GM21423 (cell line): ENCODE measurements at regions not wholly inside any gene's neighbourhood (a gene's known extent, or its start where the extent isn't known, plus 50 kb on each side); places are given as distances from the start of the nearest gene placed in this dataset.

Experiments used
- ATAC-seq: cut with Tn5 transposase; IDR thresholded peaks from one replicate; pipeline ENCODE4 v1.9.1; 2021; ENCODE audit warnings: mild to moderate bottlenecking, moderate library complexity; ENCODE audit not compliant: unreplicated experiment

DNA sequence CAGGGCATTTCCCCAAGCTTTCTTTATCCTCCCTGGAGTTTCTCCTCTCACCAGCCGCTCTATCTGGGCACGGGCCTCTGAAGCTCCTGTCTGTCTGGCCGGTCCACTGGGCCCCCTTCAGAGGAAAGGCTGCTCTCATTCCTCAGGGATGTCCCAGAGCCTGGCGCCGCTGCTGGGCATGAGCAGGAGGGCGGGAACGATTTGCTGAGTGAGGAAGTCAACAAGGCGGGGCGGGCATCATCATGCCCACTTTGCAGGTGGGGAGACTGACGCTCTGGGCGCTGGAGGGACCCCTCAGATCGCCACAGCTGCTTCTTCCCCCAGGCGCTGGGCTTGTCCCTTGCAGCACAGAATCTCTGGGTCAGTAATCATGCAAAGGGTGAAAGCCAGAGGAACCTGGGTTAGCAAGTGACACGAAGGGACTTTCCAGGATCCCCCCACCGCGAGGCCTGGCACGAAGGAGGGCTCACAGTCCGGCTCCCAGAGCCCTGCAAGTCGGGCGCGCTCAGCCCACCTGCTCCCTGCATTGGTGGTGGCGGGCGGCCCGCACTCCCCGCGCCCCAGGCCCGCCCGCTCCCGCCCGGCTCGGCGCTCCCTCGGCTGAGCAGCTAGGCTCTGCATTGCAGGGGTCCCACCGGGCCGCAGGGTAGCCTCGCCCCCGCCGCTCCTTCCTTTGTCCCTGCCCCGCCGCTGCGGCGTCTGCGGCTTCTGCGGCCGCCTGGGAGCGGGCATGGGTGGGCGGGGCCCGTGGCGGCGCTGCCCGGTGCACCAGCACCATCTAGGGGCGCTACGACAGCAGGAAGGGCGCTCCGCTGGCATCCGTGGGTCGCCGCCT, 157.8 kb downstream of the CYRIA start:
- no peak for ATAC-seq

DNA sequence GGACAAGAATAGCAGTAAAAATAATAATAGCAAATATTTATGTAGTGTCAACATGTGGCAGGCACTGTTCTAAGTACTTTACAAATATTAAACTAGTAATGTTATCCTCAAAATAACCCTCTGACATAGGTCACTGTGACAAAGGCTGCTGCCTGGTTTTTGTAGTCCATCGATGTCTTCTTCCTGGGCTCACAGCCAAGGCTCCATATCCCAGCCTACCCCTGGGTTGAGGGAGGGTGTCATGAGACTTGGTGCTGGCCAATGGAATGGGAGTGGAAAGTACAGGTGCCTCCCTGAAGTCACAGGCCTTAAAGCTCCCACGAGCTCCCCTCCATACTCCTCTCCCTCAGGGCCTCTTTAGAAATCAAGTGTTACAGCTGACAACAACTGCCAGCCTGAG, 159.3 kb downstream of the CYRIA start:
- ATAC-seq = no peak

DNA sequence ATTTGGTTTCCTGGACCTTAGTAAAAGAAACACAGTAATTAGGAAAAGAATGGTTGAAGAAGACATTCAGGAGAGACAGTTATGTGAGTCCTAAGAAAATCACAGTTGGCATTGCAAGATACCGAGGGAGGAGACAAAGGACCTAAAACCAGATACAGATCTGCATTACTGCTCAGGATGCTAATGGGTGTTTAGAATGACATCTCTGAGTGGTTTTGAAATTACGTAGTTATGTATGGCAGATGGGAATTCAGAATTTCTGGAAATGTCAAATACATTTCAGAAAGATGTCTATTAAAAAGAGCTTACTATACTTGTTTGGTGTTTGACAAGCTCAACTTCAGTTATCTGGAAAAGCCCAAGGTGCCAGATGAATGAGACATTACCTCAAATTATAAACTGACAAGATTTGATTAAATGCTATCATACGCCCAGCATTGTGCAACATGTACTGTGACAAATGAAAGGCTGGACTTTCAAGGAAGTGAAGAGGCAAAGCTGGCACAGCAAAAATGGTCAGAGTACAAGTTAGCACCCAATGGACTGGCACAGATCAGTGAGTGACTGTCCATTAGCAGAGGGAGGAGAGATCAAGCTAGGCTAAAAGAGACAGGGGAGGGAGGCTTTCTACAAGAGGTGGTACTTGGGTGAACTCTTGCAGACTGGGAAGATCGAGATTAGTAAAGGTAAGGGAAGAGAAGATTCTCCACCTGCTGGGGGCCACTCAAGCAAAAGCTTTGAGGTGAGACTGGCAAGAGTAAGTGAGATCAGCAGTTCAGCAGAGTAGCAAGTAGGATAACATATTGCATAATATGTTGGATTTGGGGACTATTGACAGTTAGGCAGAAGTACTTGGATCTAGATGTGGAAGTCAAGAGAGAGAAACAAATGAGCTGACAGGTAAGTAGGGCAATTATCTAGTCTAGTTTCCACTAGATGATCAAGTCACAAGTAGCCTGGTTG, 168.9 kb downstream of the CYRIA start:
- ATAC-seq = no peak

GRCh38 chr2:16495509-16496208, 170.0 kb downstream of the CYRIA start:
- no peak for ATAC-seq

- no peak for ATAC-seq
These were observed 170.7 kb downstream of the CYRIA start for GRCh38 chr2:16494836-16495508.

DNA sequence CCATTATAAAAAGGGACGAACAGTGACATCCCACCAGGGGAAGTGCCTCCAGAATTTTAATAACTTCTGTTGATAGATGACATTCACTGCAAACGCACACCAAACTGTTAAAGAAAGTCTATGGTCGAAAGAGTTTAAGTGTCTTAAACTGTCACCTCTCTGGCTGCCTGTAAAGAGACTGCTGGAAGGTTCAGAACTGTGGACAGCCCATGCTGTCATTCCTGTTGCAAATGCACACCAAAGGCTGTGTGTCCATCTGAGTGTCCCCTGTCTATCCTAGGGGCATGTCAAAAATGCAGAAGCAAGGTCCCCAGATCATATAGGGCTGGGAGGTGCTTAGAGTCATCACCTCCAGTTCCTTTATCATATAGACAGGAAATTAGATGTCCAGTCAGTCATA, 171.8 kb downstream of the CYRIA start:
- ATAC-seq = no peak

DNA sequence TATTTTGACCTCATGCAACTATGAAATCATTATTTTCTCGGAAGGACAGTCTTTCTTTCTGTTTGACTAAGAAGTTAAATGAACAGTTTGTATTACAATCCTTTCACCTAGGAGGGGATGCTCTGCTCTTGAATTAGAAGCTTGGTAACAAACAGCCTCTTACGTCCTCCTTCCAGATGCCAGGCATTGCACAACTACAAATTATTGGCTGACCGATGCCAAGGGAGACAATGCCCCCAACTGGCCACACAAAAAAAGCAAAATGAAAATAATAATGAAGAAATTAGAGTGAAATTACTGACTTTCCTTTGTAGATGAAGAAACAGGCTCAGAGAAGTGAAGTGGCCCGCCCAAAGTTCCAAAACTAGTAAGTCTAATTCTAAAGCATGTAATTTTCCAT, 177.9 kb downstream of the CYRIA start:
- no peak for ATAC-seq

GRCh38 chr2:16485251-16485650, 180.4 kb downstream of the CYRIA start:
- ATAC-seq = no peak

DNA sequence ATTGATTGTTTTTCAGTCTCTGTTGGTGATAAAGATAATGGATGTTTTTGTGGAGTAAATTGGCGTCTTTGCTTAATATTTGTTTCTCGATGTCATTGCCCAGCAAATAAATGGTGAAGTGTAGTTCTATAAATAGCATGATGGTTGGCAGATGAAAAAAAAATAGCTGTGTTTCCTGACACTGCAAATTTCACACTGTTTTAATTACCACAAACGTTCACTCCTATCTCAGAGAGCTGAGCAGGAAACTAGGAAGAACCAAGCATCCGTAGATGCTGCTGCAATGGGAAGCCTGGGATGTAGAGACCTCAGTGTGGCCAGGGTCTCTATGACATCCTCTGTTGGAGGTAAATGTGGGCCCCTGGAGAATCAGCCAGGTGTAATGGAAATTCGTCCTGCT, 183.2 kb downstream of the CYRIA start:
- no peak for ATAC-seq

- no peak for ATAC-seq
These were observed 184.3 kb downstream of the CYRIA start for GRCh38 chr2:16481351-16481750.

DNA sequence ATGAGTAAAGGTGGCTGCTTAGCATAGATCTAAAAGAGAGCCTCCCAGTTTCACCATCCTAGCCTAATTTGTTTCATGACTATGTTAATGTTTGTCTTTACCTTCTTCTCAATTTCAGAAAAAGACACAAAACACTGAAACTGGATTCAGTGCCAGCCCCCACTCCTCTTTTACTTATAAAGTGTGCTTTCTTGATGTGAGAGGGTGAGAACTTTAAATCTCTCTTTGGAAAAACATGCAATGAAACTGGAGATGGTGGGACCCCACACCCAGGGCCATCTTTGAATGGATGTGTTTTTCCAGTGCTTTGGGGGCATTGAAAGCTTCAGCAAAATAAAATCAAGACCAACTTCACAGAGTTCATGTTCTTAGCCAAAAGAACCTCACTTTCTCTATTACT, 185.9 kb downstream of the CYRIA start:
- no peak for ATAC-seq

DNA sequence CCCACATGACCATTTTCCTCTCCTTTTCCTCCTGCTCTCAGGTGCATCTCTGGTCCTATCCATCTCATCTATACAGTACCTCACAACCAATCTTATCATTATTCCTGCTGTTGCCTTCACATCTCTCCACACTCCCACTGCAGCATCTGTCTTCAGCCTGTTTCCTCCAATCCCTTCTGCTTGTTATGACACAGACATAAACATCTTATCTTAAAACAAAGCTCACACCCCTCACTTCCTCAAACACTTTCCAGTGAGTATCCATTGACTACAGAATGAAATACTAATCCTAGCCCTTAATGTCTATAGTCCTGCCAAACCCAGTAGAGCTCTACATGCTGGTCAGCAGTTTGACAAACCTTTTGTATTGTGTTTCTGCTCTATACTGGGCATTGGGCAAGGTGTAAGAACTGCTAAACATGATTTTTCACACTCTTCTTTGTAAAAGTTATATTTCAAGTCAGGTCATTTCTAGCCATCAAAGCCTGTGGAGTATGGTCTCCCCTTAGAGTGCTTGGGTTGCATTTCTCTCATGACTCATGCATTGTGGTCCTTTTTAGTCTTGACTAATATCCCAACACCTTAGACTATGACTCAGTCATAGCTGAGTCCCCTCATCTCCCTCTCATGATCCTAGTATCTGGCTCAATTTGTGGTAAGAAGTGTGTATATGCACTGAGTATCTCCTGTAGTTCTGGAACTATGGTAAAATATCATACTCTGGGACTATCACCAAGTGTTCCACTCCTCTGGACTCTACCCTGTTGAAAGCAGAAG, 187.0 kb downstream of the CYRIA start:
- ATAC-seq = no peak

GRCh38 chr2:16477648-16478047, 188.0 kb downstream of the CYRIA start:
- ATAC-seq = no peak

GRCh38 chr2:16476866-16477265, 188.8 kb downstream of the CYRIA start:
- ATAC-seq = no peak

DNA sequence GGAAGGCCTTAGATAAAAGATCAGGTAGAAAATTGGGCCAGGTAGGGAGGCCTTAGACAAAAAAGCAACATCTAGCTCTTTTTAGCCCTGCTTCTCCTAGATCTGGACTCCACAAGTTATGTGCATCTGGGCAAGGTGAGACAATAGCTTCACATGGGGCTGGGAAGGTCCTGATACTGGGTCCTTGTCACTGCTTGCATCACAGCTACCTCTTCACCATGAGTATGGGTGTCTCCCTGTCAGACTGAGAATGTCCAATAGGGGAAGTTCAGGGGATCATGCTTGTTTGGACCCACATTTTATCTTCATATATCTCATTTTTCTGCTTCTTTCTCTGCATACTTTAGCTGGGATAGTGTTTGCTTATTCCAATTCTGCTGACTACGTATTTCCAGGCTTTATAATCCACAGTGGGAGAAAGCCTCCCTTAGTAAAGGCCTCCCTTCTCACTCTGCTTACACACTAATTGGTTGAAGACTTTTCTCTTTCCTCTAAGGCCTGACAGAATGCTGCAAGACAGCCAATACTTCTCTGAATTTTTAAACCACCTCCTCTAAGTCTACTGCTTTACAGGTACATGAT, 189.6 kb downstream of the CYRIA start:
- no peak for ATAC-seq

DNA sequence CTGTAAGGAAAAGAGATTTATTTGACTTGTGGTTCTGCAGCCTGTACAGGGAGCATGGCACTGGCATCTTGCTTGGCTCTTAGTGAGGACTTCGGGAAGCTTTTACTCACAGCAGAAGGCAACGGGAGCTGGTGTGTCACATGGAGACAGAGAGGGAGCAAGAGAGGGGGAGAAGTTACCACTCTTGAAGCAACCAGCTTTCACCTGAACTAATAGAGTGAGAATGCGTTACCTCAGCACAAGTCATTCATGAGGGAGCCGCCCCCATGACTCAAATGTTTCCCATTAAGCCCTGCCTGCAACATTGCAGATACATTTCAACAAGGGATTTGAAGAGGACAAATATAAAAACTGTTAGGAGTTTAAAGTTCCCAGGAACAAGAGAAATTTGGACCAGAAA, 190.0 kb downstream of the CYRIA start:
- no peak for ATAC-seq

DNA sequence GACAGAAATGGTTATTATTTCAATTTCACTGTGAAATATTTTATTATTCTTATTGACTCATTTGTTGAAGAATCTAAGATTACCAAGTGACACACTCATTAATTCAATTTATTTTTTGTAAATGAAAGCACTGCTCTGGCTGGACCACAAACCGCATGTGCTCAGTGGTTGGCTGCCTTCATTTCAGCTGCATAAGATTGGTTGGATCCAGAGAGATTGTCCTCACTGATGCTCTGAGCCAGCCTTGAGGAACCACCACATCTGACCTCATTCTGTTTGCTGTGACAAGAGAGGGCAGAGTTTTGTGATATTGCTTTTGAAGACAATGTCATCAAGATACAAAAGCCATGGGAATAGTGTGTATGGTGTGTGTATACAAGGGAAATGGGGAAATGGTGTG, 192.1 kb downstream of the CYRIA start:
- ATAC-seq = no peak

DNA sequence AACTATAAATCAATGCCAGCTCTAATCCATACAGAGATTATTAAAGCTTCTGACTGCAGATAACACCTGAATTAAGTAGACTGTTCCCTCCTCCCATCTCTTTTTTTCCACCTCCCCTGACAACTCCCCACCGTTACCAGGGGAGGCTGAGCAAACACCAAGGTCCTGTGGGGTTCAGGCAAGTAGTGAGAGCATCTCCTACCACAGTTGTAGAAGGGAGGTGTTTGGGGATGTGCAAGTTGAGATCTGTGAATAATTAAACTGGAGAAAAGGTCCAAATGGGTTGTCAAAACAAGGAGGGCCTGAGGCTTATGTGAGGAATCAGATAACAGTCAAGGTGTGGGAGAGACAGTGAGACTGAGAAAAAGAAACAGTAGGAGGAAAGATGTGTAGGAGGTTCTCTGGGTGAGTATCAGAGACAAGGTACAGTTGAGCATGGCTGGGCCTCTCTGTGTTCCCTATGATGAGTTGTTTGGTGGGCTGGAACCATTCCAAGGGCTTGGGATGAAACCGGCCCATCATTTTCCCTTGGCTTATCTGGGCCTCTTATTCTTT, 194.6 kb downstream of the CYRIA start:
- no peak for ATAC-seq

- ATAC-seq = no peak
These were observed 198.8 kb downstream of the CYRIA start for GRCh38 chr2:16466821-16467151.
